PC-3 (cell line): ENCODE measurements at regions not wholly inside any gene's neighbourhood (a gene's known extent, or its start where the extent isn't known, plus 50 kb on each side); places are given as distances from the start of the nearest gene placed in this dataset.

Experiments used
- ATAC-seq: fragments of 200-7000 bp; cut with Tn5 transposase; 2 replicates; pipeline ENCODE4 v1.9.1; 2020; ENCODE audit warnings: mild to moderate bottlenecking, moderate library complexity
- BruUV-seq: library from RNA; stranded (reverse); fragments of 400-500 nt; replicated peaks from 2 replicates; lab custom pipeline; 2021; lab: Mats Ljungman, UMichigan
- CTCF ChIA-PET: fragments of 300-600 bp; sonication (Branson Sonifier 250); formaldehyde crosslinking; loops from one replicate; lab custom pipeline; 2022; ENCODE audit warnings: antibody characterized with exemption; lab: Charles Lee
- POLR2A ChIA-PET: fragments of 300-600 bp; sonication (Branson Sonifier 250); formaldehyde crosslinking; loops from one replicate; lab custom pipeline; 2022; ENCODE audit warnings: antibody characterized with exemption; ENCODE audit not compliant: unreplicated experiment; lab: Charles Lee
- DNase-seq: peaks from one replicate; pipeline ENCODE4 v3.0.0-alpha.2; 2015
- H2AFZ ChIP-seq: fragments of 300-600 bp; sonication (generic); 2 replicates; pipeline ENCODE4 v1.6.0; 2016; ENCODE audit warnings: antibody characterized with exemption, low read length
- H3F3A ChIP-seq: fragments of 300-600 bp; sonication (generic); one replicate; pipeline ENCODE4 v1.6.0; 2017; ENCODE audit warnings: antibody characterized with exemption, low read length, control low read depth, mild to moderate bottlenecking; ENCODE audit not compliant: unreplicated experiment
- H3K27ac ChIP-seq: fragments of 300-600 bp; sonication (generic); 2 replicates; pipeline ENCODE4 v1.5.1; 2016; ENCODE audit warnings: mild to moderate bottlenecking, low read length
- H3K27me3 ChIP-seq: fragments of 300-600 bp; sonication (generic); 2 replicates; pipeline ENCODE4 v1.6.1; 2016; ENCODE audit warnings: low read length, mixed read lengths
- H3K36me3 ChIP-seq: fragments of 300-600 bp; sonication (generic); 2 replicates; pipeline ENCODE4 v1.6.1; 2016; ENCODE audit warnings: low read depth, mixed run types, low read length, mixed read lengths
- H3K4me1 ChIP-seq: fragments of 300-600 bp; sonication (generic); 2 replicates; pipeline ENCODE4 v1.5.1; 2016; ENCODE audit warnings: low read length; ENCODE audit not compliant: insufficient read depth
- H3K4me2 ChIP-seq: fragments of 300-600 bp; sonication (generic); 2 replicates; pipeline ENCODE4 v1.6.0; 2016; ENCODE audit warnings: low read length
- H3K4me3 ChIP-seq: fragments of 300-600 bp; sonication (generic); 2 replicates; pipeline ENCODE4 v1.5.1; 2016; ENCODE audit warnings: mild to moderate bottlenecking, low read length, mixed read lengths
- H3K79me2 ChIP-seq: fragments of 300-600 bp; sonication (generic); 2 replicates; pipeline ENCODE4 v1.6.1; 2017; ENCODE audit warnings: low read length, mixed read lengths
- H3K9ac ChIP-seq: fragments of 300-600 bp; sonication (generic); 2 replicates; pipeline ENCODE4 v1.6.0; 2016; ENCODE audit warnings: mild to moderate bottlenecking, low read length
- H3K9me2 ChIP-seq: fragments of 300-600 bp; sonication (generic); replicated peaks from 2 replicates; pipeline ENCODE4 v1.6.1; 2016; ENCODE audit warnings: mixed run types, low read length, mixed read lengths
- H3K9me3 ChIP-seq: fragments of 300-600 bp; sonication (generic); 2 replicates; pipeline ENCODE4 v1.6.1; 2016; ENCODE audit warnings: low read length, mixed read lengths
- H4K20me1 ChIP-seq: fragments of 300-600 bp; sonication (generic); 2 replicates; pipeline ENCODE4 v1.6.1; 2016; ENCODE audit warnings: low read length, mixed read lengths
- CTCF ChIP-seq: fragments of 300-600 bp; sonication (generic); conservative IDR thresholded peaks from 2 replicates; pipeline ENCODE4 v1.5.1; 2017; ENCODE audit warnings: antibody characterized with exemption, low read depth, mild to moderate bottlenecking, low read length
- EZH2 ChIP-seq: fragments of 300-600 bp; sonication (generic); IDR thresholded peaks from one replicate; pipeline ENCODE4 v1.6.1; 2017; ENCODE audit warnings: antibody characterized with exemption, mild to moderate bottlenecking, low read length; ENCODE audit not compliant: unreplicated experiment
- EZH2phosphoT487 ChIP-seq: fragments of 300-600 bp; sonication (generic); IDR thresholded peaks from 2 replicates; pipeline ENCODE4 v1.6.1; 2018; ENCODE audit warnings: mild to moderate bottlenecking, antibody characterized with exemption, low read length, borderline replicate concordance
- intact Hi-C: fragments of 100-400 bp; cut with micrococcal nuclease; formaldehyde crosslinking; loops from 2 replicates; pipeline ENCODE4 v1.9.0; 2023

- CTCF ChIA-PET, result no interaction called here
- Histone ChIP-seq H3K9me2 (no peaks in the 10 kb centered on the region), H3K27me3 (no peaks in the 10 kb centered on the region), H3K79me2 (no peaks in the 10 kb centered on the region), H3K9ac (no peak overlapping the region), H3K36me3 (no peaks in the 10 kb centered on the region), H3K27ac (no peak overlapping the region), H3K4me2 (no peak overlapping the region), H3F3A (no peaks in the 10 kb centered on the region), H3K4me3 (no peak overlapping the region), H3K9me3 (no peaks in the 10 kb centered on the region), H4K20me1 (no peaks in the 10 kb centered on the region), H3K4me1 (no peaks in the 10 kb centered on the region), H2AFZ (no peak overlapping the region)
- peak; percentile 1 for DNase-seq
- TF ChIP-seq EZH2phosphoT487 (no peak), CTCF (no peak), EZH2 (no peak)
- POLR2A ChIA-PET, result no interaction called here
- BruUV-seq, result no TSS peak
- no peak for ATAC-seq
- intact Hi-C loops, result no loop called here
Measured at GRCh38 chr9:7439355-7439995, 360.1 kb downstream of the DMAC1 start.

- Histone ChIP-seq H3K4me1 (no peaks in the 10 kb centered on the region), H3K4me3 (no peak overlapping the region), H2AFZ (no peak overlapping the region), H3K9me2 (no peaks in the 10 kb centered on the region), H4K20me1 (no peaks in the 10 kb centered on the region), H3K79me2 (no peaks in the 10 kb centered on the region), H3K27me3 (no peaks in the 10 kb centered on the region), H3K9me3 (no peaks in the 10 kb centered on the region), H3K9ac (no peak overlapping the region), H3F3A (no peaks in the 10 kb centered on the region), H3K27ac (no peak overlapping the region), H3K4me2 (no peak overlapping the region), H3K36me3 (no peaks in the 10 kb centered on the region)
- TF ChIP-seq CTCF, result no peak
- TF ChIP-seq EZH2, result no peak
- intact Hi-C loops, result no loop called here
- DNase-seq, result no peak
- ATAC-seq, result no peak
- BruUV-seq, result no TSS peak
- ChIA-PET CTCF (no interaction called here), POLR2A (no interaction called here)
Measured at GRCh38 chr9:7436754-7437153, 362.8 kb downstream of the DMAC1 start.

GRCh38 chr9:7433508-7434292 lies 365.9 kb downstream of the DMAC1 start:
- H3K4me2 ChIP-seq, result no peak overlapping the region
- H4K20me1 ChIP-seq, result no peaks in the 10 kb centered on the region
- H3K4me1 ChIP-seq, result no peaks in the 10 kb centered on the region
- H3F3A ChIP-seq, result no peaks in the 10 kb centered on the region
- H2AFZ ChIP-seq, result no peak overlapping the region
- H3K27me3 ChIP-seq, result no peaks in the 10 kb centered on the region
- no peaks in the 10 kb centered on the region for H3K9me2 ChIP-seq
- ATAC-seq, result no peak
- CTCF ChIA-PET, result no interaction called here
- no peak overlapping the region for H3K27ac ChIP-seq
- H3K9ac ChIP-seq, result no peak overlapping the region
- no peaks in the 10 kb centered on the region for H3K36me3 ChIP-seq
- TF ChIP-seq CTCF, result no peak
- no peak for TF ChIP-seq EZH2
- TF ChIP-seq EZH2phosphoT487, result no peak
- no peaks in the 10 kb centered on the region for H3K9me3 ChIP-seq
- intact Hi-C loops, result no loop called here
- no peak overlapping the region for H3K4me3 ChIP-seq
- H3K79me2 ChIP-seq, result no peaks in the 10 kb centered on the region
- POLR2A ChIA-PET, result no interaction called here
- DNase-seq, result no peak
- no TSS peak for BruUV-seq
